Astrocyte of the spinal cord (primary cell): ENCODE measurements at regions not wholly inside any gene's neighbourhood (a gene's known extent, or its start where the extent isn't known, plus 50 kb on each side); places are given as distances from the start of the nearest gene placed in this dataset.
"Not testable (repeated sequence)": the region's sequence is repeated elsewhere in the genome, so short reads cannot be mapped to it uniquely, and the experiment has no call there.

Experiments
- DNase-seq: peaks from one replicate; pipeline ENCODE4 v3.0.0; 2011; ENCODE audit warnings: low read depth, low spot score
- H3K4me3 ChIP-seq: 2 replicates; pipeline ENCODE4 v1.5.1; 2011; ENCODE audit warnings: low read depth, mild to moderate bottlenecking, low read length, moderate library complexity
- CTCF ChIP-seq: IDR thresholded peaks from 2 replicates; pipeline ENCODE4 v1.5.1; 2012; ENCODE audit warnings: low read depth, mild to moderate bottlenecking, low read length, inconsistent platforms
- in situ Hi-C: cut with HindIII; loops from 2 replicates; pipeline ENCODE4 v1.10.0; 2017; ENCODE audit warnings: low sequenced_read_pairs

- peak overlapping the region; percentile 29 for H3K4me3 ChIP-seq
- in situ Hi-C loops: no loop called here
- peak; percentile 54 for DNase-seq
- TF ChIP-seq CTCF: peak; percentile 34
Observed at GRCh38 chr6:44002593-44003344, 124.5 kb downstream of the MRPL14 start.

- no peak for TF ChIP-seq CTCF
- no peak for DNase-seq
- in situ Hi-C loops: no loop called here
- H3K4me3 ChIP-seq: peak overlapping the region; percentile 10
Observed at GRCh38 chr6:44002067-44002592, 125.1 kb downstream of the MRPL14 start.

GRCh38 chr6:44001318-44002066, 125.8 kb downstream of the MRPL14 start:
- no peak overlapping the region for H3K4me3 ChIP-seq
- no peak for DNase-seq
- TF ChIP-seq CTCF: peak; percentile 50
- in situ Hi-C loops: no loop called here

- no peak for TF ChIP-seq CTCF
- H3K4me3 ChIP-seq: no peak overlapping the region
- DNase-seq: peak; percentile 33
- in situ Hi-C loops: no loop called here
Observed at GRCh38 chr6:44000164-44000842, 126.9 kb downstream of the MRPL14 start.

GRCh38 chr6:43999628-44000027, 127.6 kb downstream of the MRPL14 start:
- H3K4me3 ChIP-seq: no peak overlapping the region
- in situ Hi-C loops: no loop called here
- TF ChIP-seq CTCF: no peak
- no peak for DNase-seq

GRCh38 chr6:43998592-43999243, 128.5 kb downstream of the MRPL14 start:
- in situ Hi-C loops, DNase-seq, H3K4me3 ChIP-seq: not testable (repeated sequence)

GRCh38 chr6:43997990-43998585, 129.2 kb downstream of the MRPL14 start:
- in situ Hi-C loops, H3K4me3 ChIP-seq, DNase-seq: not testable (repeated sequence)
